GM23248 (cell line): ENCODE measurements at regions not wholly inside any gene's neighbourhood (a gene's known extent, or its start where the extent isn't known, plus 50 kb on each side); places are given as distances from the start of the nearest gene placed in this dataset.
"Not testable (repeated sequence)": the region's sequence is repeated elsewhere in the genome, so short reads cannot be mapped to it uniquely, and the experiment has no call there.

Experiments
- DNase-seq: peaks from one replicate; pipeline ENCODE4 v3.0.0-alpha.2; 2015
- H2AFZ ChIP-seq: fragments of 200-600 bp; sonication (generic); 2 replicates; pipeline ENCODE4 v1.6.1; 2016; ENCODE audit warnings: antibody characterized with exemption
- H3F3A ChIP-seq: fragments of 200-600 bp; sonication (generic); 2 replicates; pipeline ENCODE4 v1.6.1; 2016; ENCODE audit warnings: mild to moderate bottlenecking, antibody characterized with exemption, mixed run types; ENCODE audit not compliant: insufficient read depth
- H3K27ac ChIP-seq: fragments of 200-600 bp; sonication (generic); 2 replicates; pipeline ENCODE4 v1.5.1; 2016; ENCODE audit warnings: mild to moderate bottlenecking
- H3K27me3 ChIP-seq: fragments of 200-600 bp; sonication (generic); replicated peaks from 2 replicates; pipeline ENCODE4 v1.6.1; 2016; ENCODE audit warnings: mild to moderate bottlenecking; ENCODE audit not compliant: insufficient read depth
- H3K36me3 ChIP-seq: fragments of 200-600 bp; sonication (generic); 2 replicates; pipeline ENCODE4 v1.6.1; 2016; ENCODE audit warnings: low read depth, mild to moderate bottlenecking
- H3K4me1 ChIP-seq: fragments of 200-600 bp; sonication (generic); 2 replicates; pipeline ENCODE4 v1.6.1; 2016; ENCODE audit warnings: mild to moderate bottlenecking; ENCODE audit not compliant: insufficient read depth
- H3K4me2 ChIP-seq: fragments of 200-600 bp; sonication (generic); one replicate; pipeline ENCODE4 v1.6.1; 2016; ENCODE audit warnings: mild to moderate bottlenecking; ENCODE audit not compliant: unreplicated experiment
- H3K4me3 ChIP-seq: fragments of 200-600 bp; sonication (generic); 2 replicates; pipeline ENCODE4 v1.5.1; 2016; ENCODE audit warnings: mild to moderate bottlenecking
- H3K79me2 ChIP-seq: fragments of 200-600 bp; sonication (generic); 2 replicates; pipeline ENCODE4 v1.6.1; 2016; ENCODE audit warnings: mild to moderate bottlenecking; ENCODE audit not compliant: insufficient read depth
- H3K9ac ChIP-seq: fragments of 200-600 bp; sonication (generic); 2 replicates; pipeline ENCODE4 v1.6.1; 2016; ENCODE audit warnings: mild to moderate bottlenecking
- H3K9me2 ChIP-seq: fragments of 200-600 bp; sonication (generic); 2 replicates; pipeline ENCODE4 v1.6.1; 2016; ENCODE audit warnings: mixed run types, mild to moderate bottlenecking, moderate library complexity; ENCODE audit not compliant: insufficient read depth
- H3K9me3 ChIP-seq: fragments of 200-600 bp; sonication (generic); one replicate; pipeline ENCODE4 v1.6.1; 2017; ENCODE audit warnings: low read depth
- H4K20me1 ChIP-seq: fragments of 200-600 bp; sonication (generic); 2 replicates; pipeline ENCODE4 v1.6.0; 2016; ENCODE audit not compliant: insufficient read depth
- EZH2 ChIP-seq: fragments of 200-600 bp; sonication (generic); IDR thresholded peaks from 2 replicates; pipeline ENCODE4 v1.6.1; 2018; ENCODE audit warnings: antibody characterized with exemption, mild to moderate bottlenecking; ENCODE audit not compliant: insufficient read depth, poor library complexity, severe bottlenecking
- EZH2phosphoT487 ChIP-seq: fragments of 200-600 bp; sonication (generic); IDR thresholded peaks from 2 replicates; pipeline ENCODE4 v1.6.1; 2018; ENCODE audit warnings: antibody characterized with exemption, moderate library complexity, mild to moderate bottlenecking, low read depth; ENCODE audit not compliant: insufficient read depth
- WGBS, 2 experiments: methylation state at CpG; one replicate each; pipeline ENCODE4 v1.1.6; 2015 to 2017; ENCODE audit warnings: low lambda C conversion rate in 2 of 2, low coverage in 1 of 2; ENCODE audit errors: missing lambda C conversion rate in 2 of 2; 5-methylcytosine and 5-hydroxymethylcytosine counted together
- in situ Hi-C: fragments of 300-500 bp; cut with MboI; formaldehyde crosslinking; loops from 2 replicates; pipeline ENCODE4 v1.15.0; 2020

DNA sequence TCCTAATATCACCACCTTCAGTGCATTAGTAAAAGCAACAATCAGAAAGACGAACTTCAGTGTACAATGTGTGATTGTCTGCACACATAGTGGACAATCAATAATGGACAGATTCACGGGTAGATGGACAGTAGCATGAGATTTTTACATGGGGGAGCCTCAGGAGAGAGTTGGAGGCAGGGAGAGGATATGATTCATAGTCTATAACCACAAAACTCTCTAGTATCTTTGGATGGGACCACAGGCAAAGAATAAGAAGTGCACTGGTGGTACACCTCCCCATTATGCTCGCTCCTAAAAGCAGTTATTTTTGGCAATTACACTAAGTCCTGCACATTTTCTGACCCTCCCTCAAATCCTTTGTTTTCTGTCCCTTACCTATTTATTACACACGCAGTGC is 624.4 kb upstream of the ACTRT1 start:
- H3K9ac ChIP-seq = no peak overlapping the region
- no peaks in the 10 kb centered on the region for H3K9me3 ChIP-seq
- no peak overlapping the region for H3K4me3 ChIP-seq
- H3K4me1 ChIP-seq = no peaks in the 10 kb centered on the region
- no peaks in the 10 kb centered on the region for H3K9me2 ChIP-seq
- H4K20me1 ChIP-seq = no peaks in the 10 kb centered on the region
- no peaks in the 10 kb centered on the region for H3K27me3 ChIP-seq
- no peak overlapping the region for H3K4me2 ChIP-seq
- DNase-seq = no peak
- 5 to 7% methylated on average over 4 of the region's 4 CpGs for WGBS, 2 experiments
- no peaks in the 10 kb centered on the region for H3K79me2 ChIP-seq
- in situ Hi-C loops = no loop called here
- H2AFZ ChIP-seq = no peak overlapping the region
- no peaks in the 10 kb centered on the region for H3K36me3 ChIP-seq
- no peak overlapping the region for H3K27ac ChIP-seq
- TF ChIP-seq EZH2 (no peak), EZH2phosphoT487 (no peak)
- no peaks in the 10 kb centered on the region for H3F3A ChIP-seq

- DNase-seq, H3K36me3 ChIP-seq, H3K27me3 ChIP-seq, H3K9me2 ChIP-seq, H3K79me2 ChIP-seq, H3K4me1 ChIP-seq, H3K9ac ChIP-seq, H4K20me1 ChIP-seq, H2AFZ ChIP-seq, H3K4me3 ChIP-seq, H3K9me3 ChIP-seq, in situ Hi-C loops, H3K4me2 ChIP-seq, H3K27ac ChIP-seq, H3F3A ChIP-seq: not testable (repeated sequence)
- WGBS, 2 experiments = 44 to 49% methylated on average over 4 to 8 of the region's 9 CpGs
Observed at GRCh38 chrX:128674326-128675086, 622.3 kb upstream of the ACTRT1 start.

- no peak for DNase-seq
- Histone ChIP-seq H3K27ac (no peak overlapping the region), H3K4me2 (no peak overlapping the region), H3F3A (no peaks in the 10 kb centered on the region), H3K79me2 (no peaks in the 10 kb centered on the region), H3K4me1 (no peaks in the 10 kb centered on the region), H3K9me2 (no peaks in the 10 kb centered on the region), H3K4me3 (no peak overlapping the region), H3K36me3 (no peaks in the 10 kb centered on the region), H4K20me1 (no peaks in the 10 kb centered on the region), H2AFZ (no peak overlapping the region), H3K27me3 (no peaks in the 10 kb centered on the region), H3K9me3 (no peaks in the 10 kb centered on the region), H3K9ac (no peak overlapping the region)
- in situ Hi-C loops = no loop called here
- TF ChIP-seq EZH2phosphoT487 (no peak), EZH2 (no peak)
- 5 to 22% methylated on average over 1 of the region's 1 CpG for WGBS, 2 experiments
Observed at GRCh38 chrX:128664211-128664610, 612.0 kb upstream of the ACTRT1 start.

GRCh38 chrX:128653524-128654060 is 601.4 kb upstream of the ACTRT1 start:
- Histone ChIP-seq H3K4me1 (no peaks in the 10 kb centered on the region), H3K9me2 (no peaks in the 10 kb centered on the region), H3K9ac (no peak overlapping the region), H3F3A (no peaks in the 10 kb centered on the region), H3K27ac (no peak overlapping the region), H3K4me2 (no peak overlapping the region), H3K27me3 (no peaks in the 10 kb centered on the region), H4K20me1 (no peaks in the 10 kb centered on the region), H3K36me3 (no peaks in the 10 kb centered on the region), H3K4me3 (no peak overlapping the region), H3K79me2 (no peaks in the 10 kb centered on the region), H2AFZ (no peak overlapping the region), H3K9me3 (no peaks in the 10 kb centered on the region)
- TF ChIP-seq EZH2 = no peak
- TF ChIP-seq EZH2phosphoT487 = no peak
- 6 to 9% methylated on average over 6 of the region's 6 CpGs for WGBS, 2 experiments
- DNase-seq = no peak
- in situ Hi-C loops = no loop called here
